ENCODE measurements at regions not wholly inside any gene's neighbourhood (a gene's known extent, or its start where the extent isn't known, plus 50 kb on each side); places are given as distances from the start of the nearest gene placed in this dataset.

- TF ChIP-seq POLR2AphosphoS5 (IDR thresholded peaks at IDR 0.05; ENCODE audit: low read depth, low read length) (no peak), TAF1 (IDR thresholded peaks at IDR 0.05; ENCODE audit: borderline replicate concordance, insufficient read depth, low read length) (no peak), SIN3A (IDR thresholded peaks at IDR 0.05; ENCODE audit: borderline replicate concordance, insufficient read depth, low read length) (no peak), FOXP2 (optimal IDR thresholded peaks at IDR 0.05; ENCODE audit: borderline replicate concordance, extremely low read depth, extremely low read length, insufficient read depth) (no peak), REST (IDR thresholded peaks at IDR 0.05; ENCODE audit: insufficient read depth in 1 of 2, low read depth in 2 of 2, low read length in 2 of 2) (no peak)
Measured at GRCh38 chr2:8033546-8034096, 648.2 kb upstream of the ID2 start.

GRCh38 chr2:8036366-8036765 is 645.5 kb upstream of the ID2 start:
- TF ChIP-seq SIN3A (IDR thresholded peaks at IDR 0.05; ENCODE audit: borderline replicate concordance, insufficient read depth, low read length) (no peak), REST (IDR thresholded peaks at IDR 0.05; ENCODE audit: insufficient read depth in 1 of 2, low read depth in 2 of 2, low read length in 2 of 2) (no peak), TAF1 (IDR thresholded peaks at IDR 0.05; ENCODE audit: borderline replicate concordance, insufficient read depth, low read length) (no peak), FOXP2 (optimal IDR thresholded peaks at IDR 0.05; ENCODE audit: borderline replicate concordance, extremely low read depth, extremely low read length, insufficient read depth) (no peak), POLR2AphosphoS5 (IDR thresholded peaks at IDR 0.05; ENCODE audit: low read depth, low read length) (no peak)

- no peak for TF ChIP-seq POLR2AphosphoS5 (IDR thresholded peaks at IDR 0.05; ENCODE audit: low read depth, low read length)
Measured at GRCh38 chr2:8039732-8040131, 642.1 kb upstream of the ID2 start.

GRCh38 chr2:8043295-8043694 is 638.6 kb upstream of the ID2 start:
- TF ChIP-seq POLR2AphosphoS5 (IDR thresholded peaks at IDR 0.05; ENCODE audit: low read depth, low read length) (no peak), FOXP2 (optimal IDR thresholded peaks at IDR 0.05; ENCODE audit: borderline replicate concordance, extremely low read depth, extremely low read length, insufficient read depth) (no peak), SIN3A (IDR thresholded peaks at IDR 0.05; ENCODE audit: borderline replicate concordance, insufficient read depth, low read length) (no peak), TAF1 (IDR thresholded peaks at IDR 0.05; ENCODE audit: borderline replicate concordance, insufficient read depth, low read length) (no peak), REST (IDR thresholded peaks at IDR 0.05; ENCODE audit: insufficient read depth in 1 of 2, low read depth in 2 of 2, low read length in 2 of 2) (no peak)

- TF ChIP-seq TAF1 (IDR thresholded peaks at IDR 0.05; ENCODE audit: borderline replicate concordance, insufficient read depth, low read length): no peak
- no peak for TF ChIP-seq POLR2AphosphoS5 (IDR thresholded peaks at IDR 0.05; ENCODE audit: low read depth, low read length)
- no peak for TF ChIP-seq FOXP2 (optimal IDR thresholded peaks at IDR 0.05; ENCODE audit: borderline replicate concordance, extremely low read depth, extremely low read length, insufficient read depth)
- TF ChIP-seq SIN3A (IDR thresholded peaks at IDR 0.05; ENCODE audit: borderline replicate concordance, insufficient read depth, low read length): no peak
- TF ChIP-seq REST (IDR thresholded peaks at IDR 0.05; ENCODE audit: insufficient read depth in 1 of 2, low read depth in 2 of 2, low read length in 2 of 2): no peak
Measured at GRCh38 chr2:8044046-8044594, 637.7 kb upstream of the ID2 start.
